ENCODE measurements at regions not wholly inside any gene's neighbourhood (a gene's known extent, or its start where the extent isn't known, plus 50 kb on each side); places are given as distances from the start of the nearest gene placed in this dataset.

GRCh38 chr4:32697281-32697814 is 1977.2 kb downstream of the PCDH7 start:
- TF ChIP-seq CTCF (IDR thresholded peaks at IDR 0.05) = no peak
- no peak for TF ChIP-seq ZFX (IDR thresholded peaks at IDR 0.05; ENCODE audit: borderline replicate concordance)

All from 22Rv1 (cell line).